ENCODE measurements at regions not wholly inside any gene's neighbourhood (a gene's known extent, or its start where the extent isn't known, plus 50 kb on each side); places are given as distances from the start of the nearest gene placed in this dataset.
A peak's percentile ranks its signal among the peaks of the same experiment; 100 is the strongest.
"Not testable (repeated sequence)": the region's sequence is repeated elsewhere in the genome, so short reads cannot be mapped to it uniquely, and the experiment has no call there.

DNA sequence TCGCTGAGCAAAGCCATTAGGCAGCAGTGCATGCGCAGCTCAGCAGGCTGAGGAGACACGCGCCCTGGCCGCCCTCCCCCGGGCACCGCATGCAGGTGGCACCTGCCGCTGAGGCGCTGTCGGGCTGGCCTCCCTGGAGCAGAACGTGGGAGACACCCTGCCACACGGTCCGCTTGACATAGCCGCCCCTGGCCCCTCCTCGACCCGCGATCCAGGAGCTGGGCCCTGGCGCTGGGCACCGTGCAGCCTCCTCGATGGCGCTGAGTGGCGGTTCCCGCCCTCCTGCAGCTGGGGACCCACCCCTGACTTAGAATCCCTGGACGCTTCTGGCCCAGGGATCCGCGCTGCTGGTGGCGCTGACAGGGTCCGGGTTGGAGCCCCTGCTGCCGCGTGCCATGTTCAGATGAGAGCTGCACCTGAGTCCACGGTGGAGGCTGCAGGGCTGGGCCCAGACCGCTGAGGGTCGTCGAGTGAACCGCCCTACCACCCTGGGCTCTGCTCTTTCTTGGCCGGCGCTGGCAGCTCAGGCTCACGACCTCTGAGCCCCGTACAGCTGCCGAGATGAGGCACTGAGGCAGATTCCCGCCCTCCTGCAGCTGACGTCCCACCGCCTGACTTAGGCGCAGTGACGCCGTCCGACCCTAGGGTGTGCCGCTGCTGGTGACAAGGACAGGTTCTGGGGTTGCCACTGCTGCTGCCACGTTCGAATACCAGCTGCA lies 116.8 kb downstream of the OR13A1 start:
- no peak for DNase-seq (ENCODE audit: low read depth)

DNA sequence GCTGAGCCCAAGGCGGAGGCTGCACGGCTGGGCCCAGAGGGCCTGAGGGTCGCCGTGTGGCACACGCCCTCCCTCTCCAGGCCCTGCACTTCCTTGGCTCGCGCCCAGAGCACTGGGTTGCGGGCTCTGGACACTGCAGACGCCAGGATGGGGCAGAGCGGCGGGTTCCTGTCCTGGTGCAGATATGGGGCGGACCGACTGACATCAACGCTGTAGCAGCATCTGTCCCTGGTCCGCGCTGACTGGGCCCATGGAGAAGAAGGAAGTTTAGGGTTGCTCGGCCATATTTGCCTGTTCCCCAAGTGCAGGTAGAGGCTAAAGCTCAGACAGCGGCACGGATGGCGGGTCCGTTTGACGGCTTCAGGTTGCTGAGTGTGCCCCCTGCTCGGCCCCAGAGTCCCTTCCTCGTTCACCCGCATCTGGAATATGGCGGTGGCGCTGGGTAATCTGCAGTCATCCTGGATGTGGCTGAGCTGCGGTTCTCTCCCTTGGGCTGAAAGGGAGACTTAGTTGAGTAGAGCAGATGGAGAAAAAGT lies 116.1 kb downstream of the OR13A1 start:
- no peak for DNase-seq (ENCODE audit: low read depth)

DNA sequence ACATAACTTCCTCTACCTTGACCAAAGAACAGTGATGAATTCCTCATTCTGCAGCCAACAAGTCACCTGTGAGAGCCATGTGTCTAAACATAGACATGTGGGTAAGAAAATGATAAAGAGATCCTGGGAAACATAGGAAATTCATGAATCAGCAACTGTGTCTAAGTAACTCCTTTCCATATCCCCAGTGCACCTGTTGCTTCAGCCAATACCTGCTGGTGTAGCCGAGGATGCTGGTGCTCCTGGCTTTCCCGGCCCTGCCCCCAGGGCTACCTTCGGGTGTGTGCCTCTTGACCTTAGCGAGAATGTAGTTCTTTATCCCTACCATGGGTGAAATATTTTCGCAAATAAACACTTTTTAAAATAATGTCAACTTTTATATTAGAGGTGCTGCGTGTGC lies 114.1 kb downstream of the OR13A1 start:
- no peak for DNase-seq (ENCODE audit: low read depth)

DNA sequence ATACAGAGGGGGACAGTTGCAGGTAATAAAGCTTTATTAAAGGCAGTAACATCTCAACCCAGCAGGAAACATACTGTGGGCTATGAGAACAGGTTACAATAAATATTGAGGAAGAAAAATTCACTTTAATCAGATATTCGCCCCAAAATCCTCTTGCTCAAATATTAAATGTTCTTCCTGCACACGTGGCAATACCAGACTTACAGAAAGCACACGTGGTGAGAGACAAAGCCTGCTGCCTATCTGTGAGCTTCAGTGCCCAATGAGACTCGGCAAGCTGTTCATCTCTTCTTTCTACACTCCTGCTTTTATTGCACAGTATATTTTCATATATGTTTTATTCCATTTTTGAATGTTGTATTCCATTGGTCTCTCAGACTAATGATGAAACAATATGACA lies 113.2 kb downstream of the OR13A1 start:
- no peak for DNase-seq (ENCODE audit: low read depth)

DNA sequence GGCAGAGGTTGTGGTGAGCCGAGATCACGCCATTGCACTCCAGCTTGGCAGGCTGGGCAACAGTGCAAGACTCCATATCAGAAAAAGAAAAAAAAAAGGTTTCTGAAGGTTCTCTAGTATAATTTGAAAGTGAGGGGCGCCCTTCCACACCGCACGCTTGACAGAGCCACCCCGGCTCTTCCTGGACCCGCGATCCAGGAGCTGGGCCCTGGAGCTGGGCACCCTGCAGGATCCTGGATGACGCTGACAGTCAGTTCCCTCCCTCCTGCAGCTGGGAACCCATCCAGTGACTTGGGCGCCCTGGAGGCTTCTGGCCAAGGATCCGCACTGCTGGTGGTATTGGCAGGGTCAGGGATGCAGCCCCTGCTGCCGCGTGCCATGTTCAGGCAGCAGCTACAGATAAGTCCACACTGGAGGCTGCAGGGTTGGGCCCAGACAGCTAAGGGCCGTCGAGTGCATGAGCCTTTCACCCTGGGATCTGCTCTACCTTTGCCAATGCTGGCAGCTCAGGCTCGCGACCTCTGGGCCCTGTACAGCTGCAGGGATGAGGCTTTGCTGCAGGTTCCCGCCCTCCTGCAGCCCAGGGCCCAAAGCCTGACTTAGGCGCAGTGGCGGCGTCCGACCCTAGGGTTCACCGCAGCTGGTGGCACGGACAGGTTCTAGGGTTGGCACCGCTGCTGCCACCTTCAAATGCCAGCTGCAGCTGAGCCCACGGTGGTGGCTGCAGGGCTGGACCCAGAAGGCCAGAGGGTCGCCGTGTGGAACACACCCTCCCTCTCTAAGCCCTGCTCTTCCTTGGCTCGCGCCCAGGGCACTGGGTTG lies 110.2 kb downstream of the OR13A1 start:
- no peak for DNase-seq (ENCODE audit: low read depth)

DNA sequence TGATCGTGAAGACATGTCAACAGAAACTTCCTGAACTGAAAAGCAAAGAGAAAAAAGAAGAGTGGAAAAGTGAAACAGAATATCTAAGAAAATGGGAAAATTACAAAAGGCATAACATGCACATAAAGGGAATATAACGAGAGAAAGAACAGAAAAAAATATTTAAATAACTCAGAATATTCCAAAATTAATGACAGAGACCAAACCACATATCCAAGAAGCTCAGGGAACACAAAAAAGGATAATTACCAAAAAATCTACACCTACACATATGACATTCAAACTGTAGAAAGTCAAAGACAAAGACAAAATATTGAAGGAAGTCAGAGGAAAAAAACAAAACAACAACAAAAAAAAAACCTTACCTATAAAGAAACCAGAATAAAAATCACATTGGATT lies 105.5 kb downstream of the OR13A1 start:
- DNase-seq (ENCODE audit: low read depth), result no peak

DNA sequence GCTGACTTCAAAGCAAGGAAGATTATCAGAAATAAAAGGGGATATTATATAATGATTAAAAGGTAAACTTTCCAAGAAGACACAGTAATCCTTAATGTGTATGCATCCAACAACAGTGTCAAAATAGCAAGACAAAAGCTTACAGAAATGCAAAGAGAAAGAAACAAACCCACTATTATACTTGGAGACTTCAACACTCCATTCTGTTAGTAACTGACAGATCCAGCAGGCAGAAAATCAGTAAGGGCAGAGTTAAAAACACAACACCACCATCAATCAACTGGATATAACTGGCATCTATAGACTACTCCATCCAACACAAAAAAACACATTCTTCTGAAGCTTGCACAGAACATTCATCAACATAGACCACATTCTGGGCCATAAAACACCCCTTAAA lies 103.8 kb downstream of the OR13A1 start:
- no peak for DNase-seq (ENCODE audit: low read depth)

DNA sequence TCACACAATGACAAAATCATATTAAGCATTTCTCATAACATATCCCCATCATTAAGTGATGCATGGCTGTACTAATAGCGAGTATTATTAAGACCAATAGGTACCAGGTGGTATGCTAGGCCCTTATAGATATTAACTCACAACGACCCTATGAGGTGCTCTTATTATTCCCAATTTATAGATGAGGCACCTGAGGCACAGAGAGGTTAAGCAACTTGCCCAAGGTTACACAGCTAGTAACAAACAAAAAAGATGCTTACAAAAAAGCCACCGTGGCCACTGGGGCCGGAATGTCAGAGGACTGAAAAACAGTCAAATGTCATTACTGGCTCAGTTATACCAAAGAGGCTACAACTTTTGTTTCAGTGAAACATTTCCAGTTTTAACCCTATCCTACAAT lies 96.0 kb downstream of the OR13A1 start:
- DNase-seq (ENCODE audit: low read depth), result no peak

DNA sequence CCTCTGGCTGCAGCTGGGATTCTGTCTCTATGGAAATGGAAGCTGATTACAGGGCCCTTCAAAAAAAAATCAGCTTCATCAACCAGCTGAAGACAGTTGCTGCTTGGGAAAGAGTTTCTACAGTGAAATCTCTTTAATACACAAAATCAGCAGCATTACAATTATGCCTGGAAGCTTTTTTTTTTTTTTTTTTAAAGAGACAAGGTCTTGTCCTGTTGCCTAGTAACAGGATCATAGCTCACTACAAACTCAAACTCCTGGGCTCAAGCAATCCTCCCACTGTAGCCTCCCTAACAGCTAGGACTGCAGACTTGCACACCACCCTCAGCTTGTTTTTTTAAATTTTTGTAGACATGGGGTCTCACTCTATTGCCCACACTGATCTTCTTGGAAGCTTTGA lies 94.5 kb downstream of the OR13A1 start:
- no peak for DNase-seq (ENCODE audit: low read depth)

DNA sequence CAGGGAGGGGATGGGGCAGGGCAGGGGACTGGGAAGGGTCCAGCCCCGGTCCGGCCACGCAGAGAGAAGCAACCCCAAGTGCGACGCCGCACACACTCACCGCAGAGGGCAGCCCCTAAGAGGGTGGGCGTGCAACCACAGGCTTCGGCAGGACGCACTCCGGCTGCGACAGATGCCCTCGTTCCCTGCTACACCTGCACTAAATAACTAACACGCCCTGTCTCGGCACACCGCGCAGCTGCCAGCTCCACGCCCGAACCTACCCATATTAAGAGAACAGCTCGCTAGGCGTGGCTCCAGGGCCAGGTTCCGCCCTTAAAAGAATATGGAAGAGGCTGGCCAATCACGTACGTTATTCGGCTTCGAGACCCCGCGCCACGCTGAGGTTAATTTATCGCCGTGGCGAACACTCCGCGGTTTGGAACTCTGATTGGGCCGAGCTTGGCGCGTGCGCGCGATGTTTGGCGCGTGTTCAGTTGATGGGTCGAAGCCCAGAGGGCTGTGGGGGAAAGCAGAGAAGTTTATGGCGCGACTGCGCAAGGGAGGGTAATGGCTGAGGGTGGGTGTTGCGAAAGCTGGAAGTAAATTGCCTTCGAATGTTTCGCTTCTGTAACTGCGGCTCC lies 91.1 kb downstream of the OR13A1 start:
- no peak for DNase-seq (ENCODE audit: low read depth)

DNA sequence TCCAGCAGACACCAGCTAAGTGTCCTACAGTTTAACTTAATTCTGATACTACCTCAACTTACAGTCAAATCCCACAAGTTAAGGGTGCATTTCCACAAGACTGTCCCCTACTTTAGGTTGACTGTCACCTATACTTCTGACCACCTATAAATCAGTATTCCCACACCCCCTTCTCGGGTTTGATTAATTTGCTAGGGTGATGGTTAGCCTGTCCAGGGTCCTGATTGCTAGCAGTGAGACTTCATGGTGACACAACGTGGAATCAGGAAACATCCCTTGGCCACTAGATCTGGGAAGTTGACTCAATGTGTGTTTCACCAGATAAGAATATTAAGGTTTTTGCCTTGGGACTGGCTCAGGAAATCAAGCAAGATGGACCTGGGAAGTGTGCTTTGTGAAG lies 88.4 kb downstream of the OR13A1 start:
- no peak for DNase-seq (ENCODE audit: low read depth)

DNA sequence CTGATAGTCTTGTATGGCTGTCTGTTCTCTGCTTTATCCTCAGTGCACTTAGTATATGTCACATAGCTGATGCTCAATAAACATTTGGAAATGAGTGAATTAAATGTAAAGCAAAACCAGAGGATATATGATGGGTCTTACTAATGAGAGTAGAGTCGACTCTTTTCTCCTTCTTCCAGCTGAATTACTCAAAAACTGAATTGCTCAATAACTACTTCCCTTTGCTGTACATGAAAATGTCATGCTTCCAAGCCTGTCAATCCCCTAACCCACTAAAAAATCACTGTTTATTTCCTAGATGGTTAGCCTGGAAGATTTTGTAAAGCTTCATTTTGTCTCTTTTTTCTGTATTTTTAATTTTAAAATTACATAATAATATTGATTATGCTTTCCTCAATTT lies 88.0 kb downstream of the OR13A1 start:
- no peak for DNase-seq (ENCODE audit: low read depth)

DNA sequence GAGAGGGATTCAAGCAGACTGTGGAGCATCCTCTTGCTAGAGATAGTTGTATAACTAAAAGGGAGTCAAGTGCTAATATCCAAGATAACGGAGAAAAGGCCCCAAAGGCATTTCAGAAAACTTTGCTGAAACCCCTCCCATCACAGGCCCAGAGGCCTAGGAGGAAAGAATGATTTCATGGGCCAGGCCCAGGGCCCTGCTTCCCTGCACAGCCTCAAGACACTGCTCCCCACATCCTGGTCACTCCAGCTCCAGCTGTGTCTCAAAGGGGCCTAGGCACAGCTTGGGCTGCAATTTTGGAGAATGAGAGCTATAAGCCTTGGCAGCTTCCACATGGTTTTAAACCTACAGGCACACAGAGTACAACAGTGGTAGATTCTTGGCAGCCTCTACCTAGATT lies 85.6 kb downstream of the OR13A1 start:
- DNase-seq (ENCODE audit: low read depth), result no peak

DNA sequence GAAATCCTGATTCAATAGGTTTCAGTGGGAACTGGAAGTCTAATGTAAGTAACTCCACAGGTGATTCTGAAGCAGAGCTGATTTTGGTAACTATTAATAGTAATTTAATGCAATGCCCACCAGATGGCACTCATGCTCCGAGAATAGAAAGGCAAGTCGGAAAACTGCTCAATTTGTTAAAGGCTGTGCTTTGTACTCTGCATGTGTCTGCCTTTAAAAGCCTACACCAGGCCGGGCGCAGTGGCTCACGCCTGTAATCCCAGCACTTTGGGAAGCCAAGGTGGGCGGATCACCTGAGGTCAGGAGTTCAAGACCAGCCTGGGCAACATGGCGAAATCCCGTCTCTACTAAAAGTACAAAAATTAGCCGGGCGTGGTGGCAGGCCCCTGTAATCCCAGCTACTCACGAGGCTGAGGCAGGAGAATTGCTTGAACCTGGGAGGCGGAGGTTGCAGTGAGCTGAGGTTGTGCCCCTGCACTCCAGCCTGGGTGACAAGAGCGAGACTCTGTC lies 80.1 kb downstream of the OR13A1 start:
- DNase-seq (ENCODE audit: low read depth), result peak; percentile 70

DNA sequence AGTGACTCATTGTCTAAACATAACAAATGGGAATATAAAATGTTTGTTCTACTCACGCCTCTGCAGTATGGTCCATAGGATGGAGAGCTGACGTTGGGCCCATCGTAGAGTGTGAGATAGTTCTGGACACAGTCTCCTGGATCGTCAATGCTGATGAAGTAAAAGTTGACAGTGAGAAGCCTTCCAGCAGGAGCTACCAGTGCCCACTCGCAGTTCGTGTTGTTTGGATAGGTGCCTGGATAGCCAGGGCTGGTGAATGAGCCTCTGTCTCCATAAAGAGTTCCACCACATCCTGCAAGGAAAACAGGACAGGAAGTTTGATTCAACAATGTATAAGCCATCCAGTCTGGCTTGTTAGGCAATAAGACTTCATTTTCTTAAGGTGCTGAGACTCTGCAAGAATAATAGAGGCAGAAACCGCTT lies 79.6 kb downstream of the OR13A1 start:
- no peak for DNase-seq (ENCODE audit: low read depth)

DNA sequence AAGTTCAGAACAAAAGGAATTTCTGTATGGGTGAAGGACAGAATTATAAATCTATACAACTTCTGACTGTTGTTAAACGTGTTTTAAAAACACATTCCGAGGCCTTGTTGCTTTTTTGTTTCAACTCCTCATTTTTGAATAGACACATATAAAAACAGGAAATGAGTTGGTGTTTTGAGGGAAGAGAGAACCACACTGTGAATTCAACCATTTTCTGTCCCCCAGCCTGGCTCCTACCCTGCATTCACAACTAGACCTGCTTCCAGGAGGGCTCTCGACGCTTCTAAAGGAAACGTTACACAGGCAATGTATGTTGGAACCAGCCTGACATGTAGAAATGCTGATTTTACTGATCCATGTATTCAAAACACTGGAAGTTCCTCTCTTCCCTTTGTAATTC lies 76.5 kb downstream of the OR13A1 start:
- no peak for DNase-seq (ENCODE audit: low read depth)

DNA sequence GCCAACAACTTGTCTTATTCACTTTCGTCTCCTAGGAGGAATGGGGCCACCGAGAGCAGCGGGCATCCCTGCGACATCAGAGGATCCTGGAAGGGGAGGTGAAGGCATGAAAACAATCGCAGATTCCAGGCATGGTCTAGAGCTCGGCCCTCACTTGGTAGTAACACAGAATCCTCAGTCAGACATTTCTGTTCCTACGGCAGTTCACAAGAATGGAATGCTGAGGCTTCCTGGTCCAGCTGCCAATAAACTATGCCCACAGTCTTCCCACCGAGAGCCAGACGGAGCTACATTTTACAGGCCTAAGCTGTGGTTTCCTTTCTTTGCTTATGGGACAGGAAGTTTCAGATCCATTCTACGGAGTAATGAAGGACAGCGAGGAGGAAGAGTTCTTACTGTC lies 75.8 kb downstream of the OR13A1 start:
- DNase-seq (ENCODE audit: low read depth), result no peak

DNA sequence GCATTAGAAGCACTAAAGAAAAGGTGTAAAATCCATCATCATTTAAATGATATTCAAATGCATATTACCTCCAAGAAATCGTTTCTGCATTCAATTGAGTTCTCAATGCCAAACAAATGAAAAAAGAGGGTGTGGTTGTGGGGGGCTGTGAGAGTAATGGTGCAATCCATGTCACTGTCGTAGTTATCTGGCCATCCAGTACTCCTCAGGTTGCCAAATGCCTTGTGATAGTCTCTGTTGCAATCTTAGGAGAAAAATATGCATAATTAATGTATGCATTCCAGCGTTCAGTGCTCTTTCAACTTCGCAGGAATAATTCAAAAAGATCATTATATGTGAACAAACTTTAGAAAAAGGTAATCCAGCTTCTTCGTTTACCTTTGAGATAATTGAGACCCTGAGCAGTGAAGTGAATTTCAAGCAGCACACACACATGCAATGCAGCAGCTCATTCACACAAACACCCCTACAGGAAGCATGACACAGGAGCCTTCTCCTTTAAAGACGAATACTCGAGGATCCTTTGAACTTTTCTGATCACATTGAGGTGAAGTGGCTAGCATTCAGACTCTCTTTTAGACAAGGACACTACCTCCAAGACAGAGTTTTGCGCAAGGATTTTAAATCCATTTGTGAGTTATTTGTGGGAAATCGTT lies 73.4 kb downstream of the OR13A1 start:
- DNase-seq (ENCODE audit: low read depth), result no peak

DNA sequence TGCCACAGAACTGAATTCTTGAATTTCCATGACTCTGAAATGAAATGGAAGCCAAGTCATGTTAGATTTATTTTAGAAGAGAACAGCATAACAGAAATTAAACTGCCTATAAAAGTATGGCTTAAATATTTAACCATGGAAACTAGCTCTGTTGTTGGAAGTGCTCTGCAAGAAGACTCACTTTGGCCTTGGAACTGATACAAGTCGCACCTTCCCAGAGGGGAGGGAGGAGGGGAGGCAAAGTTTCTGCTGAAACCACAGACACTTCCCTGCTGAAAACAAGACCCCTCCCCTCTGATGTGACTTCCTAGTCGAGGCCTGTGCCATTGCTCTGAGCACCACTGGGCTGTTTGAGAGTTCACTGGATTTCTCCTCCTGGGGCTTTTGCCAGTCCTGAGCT lies 72.1 kb downstream of the OR13A1 start:
- no peak for DNase-seq (ENCODE audit: low read depth)

DNA sequence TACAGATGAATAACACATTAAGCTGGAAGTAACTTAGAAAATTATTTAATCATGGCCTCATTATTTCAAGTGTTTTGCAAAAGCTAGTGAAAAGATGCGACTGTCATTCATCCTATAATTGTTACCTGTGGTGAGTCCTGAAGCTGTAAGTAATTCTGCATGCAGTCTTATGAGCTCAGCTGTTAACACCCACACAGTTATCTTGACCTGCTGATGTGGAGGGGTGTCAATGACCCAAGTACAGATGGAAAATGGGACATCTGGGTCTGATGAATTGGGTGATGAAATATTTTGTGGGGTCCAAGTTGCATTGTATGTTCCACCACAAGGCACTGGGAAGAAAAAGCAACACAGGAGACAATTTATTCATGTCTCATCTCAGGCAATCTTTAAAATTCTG lies 68.9 kb downstream of the OR13A1 start:
- DNase-seq (ENCODE audit: low read depth), result no peak

DNA sequence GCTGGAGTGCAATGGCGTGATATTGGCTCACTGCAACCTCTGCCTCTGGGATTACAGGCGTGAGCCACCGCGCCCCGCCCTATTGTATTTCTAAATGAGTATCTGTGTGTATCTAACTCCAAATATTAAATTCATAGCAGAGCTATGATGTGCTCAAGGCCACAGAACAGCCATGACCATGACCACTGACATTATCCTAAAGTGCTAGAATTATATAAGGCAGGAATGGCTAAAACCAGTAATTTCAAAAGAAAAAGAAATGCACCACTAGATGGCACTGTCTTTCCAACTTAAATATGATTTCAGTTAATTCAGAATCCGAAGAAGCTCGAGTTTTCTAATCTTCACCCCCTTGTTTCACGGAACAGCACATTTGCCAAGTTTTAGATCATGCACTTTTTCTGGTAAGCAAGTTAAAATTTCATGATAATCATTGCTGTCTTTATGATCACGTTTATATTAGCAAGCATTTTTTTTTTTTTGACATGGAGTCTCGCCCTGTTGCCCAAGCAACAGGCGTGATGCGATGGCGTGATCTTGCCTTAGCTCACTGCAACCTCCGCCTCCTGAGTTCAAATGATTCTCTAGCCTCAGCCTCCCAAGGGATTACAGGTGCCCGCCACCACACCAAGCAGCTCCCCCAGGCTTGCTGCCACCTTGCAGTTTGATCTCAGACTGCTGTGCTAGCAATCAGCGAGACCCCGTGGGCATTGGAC lies 65.3 kb downstream of the OR13A1 start:
- DNase-seq (ENCODE audit: low read depth), result peak; percentile 26

DNA sequence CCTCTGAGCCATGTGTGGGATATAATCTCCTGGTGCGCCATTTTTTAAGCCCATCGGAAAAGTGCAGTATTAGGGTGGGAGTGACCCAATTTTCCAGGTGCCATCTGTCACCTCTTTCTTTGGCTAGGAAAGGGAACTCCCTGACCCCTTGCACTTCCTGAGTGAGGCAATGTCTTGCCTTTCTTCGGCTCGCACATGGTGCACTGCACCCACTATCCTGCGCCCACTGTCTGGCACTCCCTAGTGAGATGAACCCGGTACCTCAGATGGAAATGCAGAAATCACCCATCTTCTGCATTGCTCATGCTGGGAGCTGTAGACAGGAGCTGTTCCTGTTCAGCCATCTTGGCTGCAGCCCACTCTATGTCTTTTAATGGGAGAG lies 64.7 kb downstream of the OR13A1 start:
- DNase-seq (ENCODE audit: low read depth), result not testable (repeated sequence)
